NCI-H748 (cell line): ENCODE measurements at regions not wholly inside any gene's neighbourhood (a gene's known extent, or its start where the extent isn't known, plus 50 kb on each side); places are given as distances from the start of the nearest gene placed in this dataset.

Source experiments
- DNase-seq: peaks from one replicate; lab custom pipeline; 2025; ENCODE audit not compliant: unreplicated experiment; lab: John Stamatoyannopoulos, UW

- DNase-seq = no peak
These were observed 643.6 kb downstream of the ACTL7B start for GRCh38 chr9:108212184-108212583.

GRCh38 chr9:108211411-108211955, 644.3 kb downstream of the ACTL7B start:
- no peak for DNase-seq

GRCh38 chr9:108209132-108209685, 646.6 kb downstream of the ACTL7B start:
- DNase-seq = no peak

GRCh38 chr9:108207561-108208165, 648.1 kb downstream of the ACTL7B start:
- DNase-seq = peak; percentile 24

GRCh38 chr9:108205276-108205675, 650.5 kb downstream of the ACTL7B start:
- DNase-seq = no peak

- no peak for DNase-seq
These were observed 657.9 kb downstream of the ACTL7B start for GRCh38 chr9:108197899-108198298.

GRCh38 chr9:108197008-108197365, 658.8 kb downstream of the ACTL7B start:
- no peak for DNase-seq

- peak; percentile 14 for DNase-seq
These were observed 659.3 kb downstream of the ACTL7B start for GRCh38 chr9:108196332-108197007.

GRCh38 chr9:108194154-108194553, 661.6 kb downstream of the ACTL7B start:
- DNase-seq = no peak

- DNase-seq = no peak
These were observed 662.6 kb downstream of the ACTL7B start for GRCh38 chr9:108193026-108193710.

- DNase-seq = no peak
These were observed 664.7 kb downstream of the ACTL7B start for GRCh38 chr9:108191065-108191464.

GRCh38 chr9:108188976-108189375, 666.8 kb downstream of the ACTL7B start:
- DNase-seq = no peak

- DNase-seq = no peak
These were observed 667.3 kb downstream of the ACTL7B start for GRCh38 chr9:108188482-108188881.

- DNase-seq = no peak
These were observed 669.0 kb downstream of the ACTL7B start for GRCh38 chr9:108186642-108187395.

GRCh38 chr9:108185613-108186012, 670.2 kb downstream of the ACTL7B start:
- DNase-seq = no peak

- DNase-seq = no peak
These were observed 670.8 kb downstream of the ACTL7B start for GRCh38 chr9:108184941-108185340.

- DNase-seq = no peak
These were observed 671.8 kb downstream of the ACTL7B start for GRCh38 chr9:108184009-108184408.

GRCh38 chr9:108182950-108183381, 672.8 kb downstream of the ACTL7B start:
- no peak for DNase-seq

GRCh38 chr9:108182270-108182669, 673.5 kb downstream of the ACTL7B start:
- no peak for DNase-seq

GRCh38 chr9:108181441-108181840, 674.3 kb downstream of the ACTL7B start:
- no peak for DNase-seq

- no peak for DNase-seq
These were observed 675.2 kb downstream of the ACTL7B start for GRCh38 chr9:108180541-108180940.
